SK-N-SH treated with all-trans-retinoic acid at 6 μM for 48 hours (cell line): ENCODE measurements at regions not wholly inside any gene's neighbourhood (a gene's known extent, or its start where the extent isn't known, plus 50 kb on each side); places are given as distances from the start of the nearest gene placed in this dataset.

Experiments
- ARNTL ChIP-seq: fragments of 450-650 bp; formaldehyde crosslinking; IDR thresholded peaks from 2 replicates; pipeline ENCODE4 v1.5.0; 2020; ENCODE audit warnings: low read depth, mild to moderate bottlenecking, moderate library complexity, borderline replicate concordance
- BACH2 ChIP-seq: fragments of 250-450 bp; sonication (Bioruptor Pico); IDR thresholded peaks from 2 replicates; pipeline ENCODE4 v1.9.0; 2021; ENCODE audit warnings: mild to moderate bottlenecking, borderline replicate concordance
- CREB5 ChIP-seq: fragments of 250-450 bp; sonication (Bioruptor Pico); IDR thresholded peaks from 2 replicates; pipeline ENCODE4 v1.5.1; 2020; ENCODE audit warnings: low read depth, mild to moderate bottlenecking, moderate library complexity
- ESRRG ChIP-seq: fragments of 250-450 bp; sonication (Bioruptor Pico); IDR thresholded peaks from 2 replicates; pipeline ENCODE4 v1.6.1; 2021; ENCODE audit warnings: mild to moderate bottlenecking
- POU6F1 ChIP-seq: fragments of 250-450 bp; sonication (Bioruptor Pico); IDR thresholded peaks from 2 replicates; pipeline ENCODE4 v1.8.0; 2021; ENCODE audit warnings: low read depth, mild to moderate bottlenecking, moderate library complexity, borderline replicate concordance
- RARB ChIP-seq: fragments of 250-450 bp; sonication (Bioruptor Pico); IDR thresholded peaks from 2 replicates; pipeline ENCODE4 v1.8.0; 2021; ENCODE audit warnings: mild to moderate bottlenecking, moderate library complexity
- ZNF8 ChIP-seq: fragments of 450-650 bp; formaldehyde crosslinking; IDR thresholded peaks from 2 replicates; pipeline ENCODE4 v1.5.0; 2020; ENCODE audit warnings: mild to moderate bottlenecking, moderate library complexity

GRCh38 chr3:197380786-197381185, 82.4 kb upstream of the DLG1 start:
- TF ChIP-seq ZNF8 (CRISPR knock-in tag) (no peak), POU6F1 (CRISPR knock-in tag) (no peak), RARB (CRISPR knock-in tag) (no peak), CREB5 (CRISPR knock-in tag) (no peak), ARNTL (CRISPR knock-in tag) (no peak), BACH2 (CRISPR knock-in tag) (no peak), ESRRG (CRISPR knock-in tag) (no peak)
